HL-60 (cell line): ENCODE measurements at regions not wholly inside any gene's neighbourhood (a gene's known extent, or its start where the extent isn't known, plus 50 kb on each side); places are given as distances from the start of the nearest gene placed in this dataset.

Experiments used
- DNase-seq, 2 experiments: peaks; one replicate each; pipeline ENCODE4 v3.0.0-alpha.2; 2010 to 2020; ENCODE audit warnings: low read depth in 1 of 2, low spot score in 1 of 2
- H3K27ac ChIP-seq: fragments of 250-450 bp; sonication (Bioruptor Pico); replicated peaks from 2 replicates; pipeline ENCODE4 v1.5.1; 2020; ENCODE audit warnings: mild to moderate bottlenecking, moderate library complexity
- H3K27me3 ChIP-seq: fragments of 250-450 bp; sonication (Bioruptor Pico); 2 replicates; pipeline ENCODE4 v1.5.1; 2021; ENCODE audit warnings: mild to moderate bottlenecking, moderate library complexity; ENCODE audit not compliant: insufficient read depth, poor library complexity, severe bottlenecking
- H3K4me3 ChIP-seq: replicated peaks from 2 replicates; pipeline ENCODE4 v1.5.1; 2011; ENCODE audit warnings: mild to moderate bottlenecking, control low read depth, low read length; ENCODE audit not compliant: insufficient read depth
- GABPA ChIP-seq: IDR thresholded peaks from 2 replicates; pipeline ENCODE4 v1.6.1; 2012; ENCODE audit warnings: low read depth
- POLR2AphosphoS5 ChIP-seq: IDR thresholded peaks from 2 replicates; pipeline ENCODE4 v1.6.1; 2012; ENCODE audit warnings: low read depth
- SPI1 ChIP-seq: IDR thresholded peaks from 2 replicates; pipeline ENCODE4 v1.6.1; 2012; ENCODE audit warnings: low read depth, mild to moderate bottlenecking, borderline replicate concordance
- TF ChIP-seq, protein P1 (sequence below): IDR thresholded peaks from 2 replicates; pipeline ENCODE4 v1.6.1; 2012; ENCODE audit warnings: low read depth; ENCODE audit not compliant: insufficient replicate concordance
- TF ChIP-seq, protein P2 (sequence below): IDR thresholded peaks from one replicate; pipeline ENCODE4 v1.5.1; 2011; ENCODE audit warnings: low read length, control low read depth, inconsistent platforms; ENCODE audit not compliant: insufficient read depth

DNA sequence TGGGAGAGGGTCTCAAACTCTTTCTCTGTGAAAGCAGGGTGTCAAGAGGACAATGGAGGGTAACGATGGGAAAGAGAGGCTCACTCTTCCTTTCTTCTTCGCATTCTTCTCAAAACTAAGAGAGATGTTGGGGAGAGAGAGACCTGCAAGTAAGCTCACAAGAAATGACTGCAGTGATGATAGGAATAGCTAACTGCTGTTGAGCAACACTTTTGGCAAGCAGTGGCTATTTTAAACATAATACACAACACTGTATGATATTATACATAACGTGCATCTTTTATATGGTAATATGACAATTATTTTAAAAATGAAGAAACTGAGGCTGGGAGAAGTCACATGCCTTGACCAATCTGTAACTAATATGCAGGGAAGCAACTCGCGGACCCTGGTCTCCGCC lies 247.5 kb downstream of the CMPK2 start:
- Histone ChIP-seq H3K27ac (no peak overlapping the region), H3K27me3 (no peaks in the 10 kb centered on the region), H3K4me3 (no peak overlapping the region)
- TF ChIP-seq GABPA: no peak
- TF ChIP-seq, protein P1, sequence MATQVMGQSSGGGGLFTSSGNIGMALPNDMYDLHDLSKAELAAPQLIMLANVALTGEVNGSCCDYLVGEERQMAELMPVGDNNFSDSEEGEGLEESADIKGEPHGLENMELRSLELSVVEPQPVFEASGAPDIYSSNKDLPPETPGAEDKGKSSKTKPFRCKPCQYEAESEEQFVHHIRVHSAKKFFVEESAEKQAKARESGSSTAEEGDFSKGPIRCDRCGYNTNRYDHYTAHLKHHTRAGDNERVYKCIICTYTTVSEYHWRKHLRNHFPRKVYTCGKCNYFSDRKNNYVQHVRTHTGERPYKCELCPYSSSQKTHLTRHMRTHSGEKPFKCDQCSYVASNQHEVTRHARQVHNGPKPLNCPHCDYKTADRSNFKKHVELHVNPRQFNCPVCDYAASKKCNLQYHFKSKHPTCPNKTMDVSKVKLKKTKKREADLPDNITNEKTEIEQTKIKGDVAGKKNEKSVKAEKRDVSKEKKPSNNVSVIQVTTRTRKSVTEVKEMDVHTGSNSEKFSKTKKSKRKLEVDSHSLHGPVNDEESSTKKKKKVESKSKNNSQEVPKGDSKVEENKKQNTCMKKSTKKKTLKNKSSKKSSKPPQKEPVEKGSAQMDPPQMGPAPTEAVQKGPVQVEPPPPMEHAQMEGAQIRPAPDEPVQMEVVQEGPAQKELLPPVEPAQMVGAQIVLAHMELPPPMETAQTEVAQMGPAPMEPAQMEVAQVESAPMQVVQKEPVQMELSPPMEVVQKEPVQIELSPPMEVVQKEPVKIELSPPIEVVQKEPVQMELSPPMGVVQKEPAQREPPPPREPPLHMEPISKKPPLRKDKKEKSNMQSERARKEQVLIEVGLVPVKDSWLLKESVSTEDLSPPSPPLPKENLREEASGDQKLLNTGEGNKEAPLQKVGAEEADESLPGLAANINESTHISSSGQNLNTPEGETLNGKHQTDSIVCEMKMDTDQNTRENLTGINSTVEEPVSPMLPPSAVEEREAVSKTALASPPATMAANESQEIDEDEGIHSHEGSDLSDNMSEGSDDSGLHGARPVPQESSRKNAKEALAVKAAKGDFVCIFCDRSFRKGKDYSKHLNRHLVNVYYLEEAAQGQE: no peak
- no peak for TF ChIP-seq SPI1
- no peak for TF ChIP-seq POLR2AphosphoS5
- TF ChIP-seq, protein P2, sequence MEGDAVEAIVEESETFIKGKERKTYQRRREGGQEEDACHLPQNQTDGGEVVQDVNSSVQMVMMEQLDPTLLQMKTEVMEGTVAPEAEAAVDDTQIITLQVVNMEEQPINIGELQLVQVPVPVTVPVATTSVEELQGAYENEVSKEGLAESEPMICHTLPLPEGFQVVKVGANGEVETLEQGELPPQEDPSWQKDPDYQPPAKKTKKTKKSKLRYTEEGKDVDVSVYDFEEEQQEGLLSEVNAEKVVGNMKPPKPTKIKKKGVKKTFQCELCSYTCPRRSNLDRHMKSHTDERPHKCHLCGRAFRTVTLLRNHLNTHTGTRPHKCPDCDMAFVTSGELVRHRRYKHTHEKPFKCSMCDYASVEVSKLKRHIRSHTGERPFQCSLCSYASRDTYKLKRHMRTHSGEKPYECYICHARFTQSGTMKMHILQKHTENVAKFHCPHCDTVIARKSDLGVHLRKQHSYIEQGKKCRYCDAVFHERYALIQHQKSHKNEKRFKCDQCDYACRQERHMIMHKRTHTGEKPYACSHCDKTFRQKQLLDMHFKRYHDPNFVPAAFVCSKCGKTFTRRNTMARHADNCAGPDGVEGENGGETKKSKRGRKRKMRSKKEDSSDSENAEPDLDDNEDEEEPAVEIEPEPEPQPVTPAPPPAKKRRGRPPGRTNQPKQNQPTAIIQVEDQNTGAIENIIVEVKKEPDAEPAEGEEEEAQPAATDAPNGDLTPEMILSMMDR: no peak
- DNase-seq: no peak

DNA sequence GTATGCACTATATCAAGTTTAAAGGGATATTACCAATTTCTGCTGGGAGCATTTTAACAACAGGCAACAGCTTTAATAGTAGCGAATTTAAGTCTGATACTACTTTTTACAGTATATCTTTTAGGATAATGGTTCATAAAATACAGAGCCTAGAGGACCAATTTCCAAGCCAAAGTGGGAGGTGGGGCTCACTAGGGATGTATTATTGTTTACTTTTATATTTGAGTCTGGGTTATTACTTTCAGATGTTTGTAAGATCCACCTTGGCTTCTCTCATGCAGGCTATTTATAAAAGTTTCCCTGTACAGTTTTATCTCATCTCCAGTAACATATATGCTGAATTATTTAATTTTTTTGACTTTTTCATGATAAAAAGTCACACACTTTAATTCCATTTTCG lies 242.0 kb downstream of the CMPK2 start:
- DNase-seq: no peak
- H3K27ac ChIP-seq: no peak overlapping the region
- TF ChIP-seq GABPA (no peak), POLR2AphosphoS5 (no peak), SPI1 (no peak)
- TF ChIP-seq, protein P1: no peak
- TF ChIP-seq, protein P2: no peak

DNA sequence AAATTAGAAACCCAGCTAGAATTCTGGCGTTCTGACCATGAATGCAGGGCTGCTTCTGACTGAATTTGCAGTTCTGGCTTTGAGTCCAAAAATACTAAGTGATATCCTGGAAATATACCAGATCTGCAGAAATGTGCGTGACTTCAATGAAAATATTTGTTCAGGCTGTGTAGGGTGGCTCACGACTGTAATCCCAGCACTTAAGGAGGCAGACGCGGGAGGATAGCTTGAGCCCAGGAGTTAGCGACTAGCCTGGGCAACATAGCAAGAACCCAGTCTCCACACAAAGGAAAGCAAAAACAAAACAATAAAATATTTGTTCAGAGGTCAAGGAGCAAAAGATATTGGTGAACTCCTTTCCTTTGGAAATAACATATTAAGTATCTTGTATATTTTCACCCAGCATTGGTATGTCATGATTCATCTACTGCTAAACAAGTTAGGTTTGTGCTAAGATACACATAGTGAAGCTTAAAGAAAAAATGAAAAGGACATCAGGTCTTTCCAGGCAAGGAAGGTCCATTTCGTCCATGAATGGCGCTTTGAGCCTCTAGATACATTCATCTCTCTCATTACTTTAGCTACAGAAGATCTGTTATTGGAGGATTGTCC lies 239.2 kb downstream of the CMPK2 start:
- DNase-seq: no peak
- no peak for TF ChIP-seq SPI1
- TF ChIP-seq, protein P2: no peak
- TF ChIP-seq GABPA: no peak
- no peak for TF ChIP-seq POLR2AphosphoS5
- TF ChIP-seq, protein P1: no peak
- no peak overlapping the region for H3K27ac ChIP-seq
- no peaks in the 10 kb centered on the region for H3K27me3 ChIP-seq
- H3K4me3 ChIP-seq: no peak overlapping the region

More for the DNA sequence above, 242.0 kb downstream of the CMPK2 start:
- Histone ChIP-seq H3K4me3 (no peak overlapping the region), H3K27me3 (no peaks in the 10 kb centered on the region)
